ENCODE measurements at regions not wholly inside any gene's neighbourhood (a gene's known extent, or its start where the extent isn't known, plus 50 kb on each side); places are given as distances from the start of the nearest gene placed in this dataset.
"Not testable (repeated sequence)": the region's sequence is repeated elsewhere in the genome, so short reads cannot be mapped to it uniquely, and the experiment has no call there.

DNA sequence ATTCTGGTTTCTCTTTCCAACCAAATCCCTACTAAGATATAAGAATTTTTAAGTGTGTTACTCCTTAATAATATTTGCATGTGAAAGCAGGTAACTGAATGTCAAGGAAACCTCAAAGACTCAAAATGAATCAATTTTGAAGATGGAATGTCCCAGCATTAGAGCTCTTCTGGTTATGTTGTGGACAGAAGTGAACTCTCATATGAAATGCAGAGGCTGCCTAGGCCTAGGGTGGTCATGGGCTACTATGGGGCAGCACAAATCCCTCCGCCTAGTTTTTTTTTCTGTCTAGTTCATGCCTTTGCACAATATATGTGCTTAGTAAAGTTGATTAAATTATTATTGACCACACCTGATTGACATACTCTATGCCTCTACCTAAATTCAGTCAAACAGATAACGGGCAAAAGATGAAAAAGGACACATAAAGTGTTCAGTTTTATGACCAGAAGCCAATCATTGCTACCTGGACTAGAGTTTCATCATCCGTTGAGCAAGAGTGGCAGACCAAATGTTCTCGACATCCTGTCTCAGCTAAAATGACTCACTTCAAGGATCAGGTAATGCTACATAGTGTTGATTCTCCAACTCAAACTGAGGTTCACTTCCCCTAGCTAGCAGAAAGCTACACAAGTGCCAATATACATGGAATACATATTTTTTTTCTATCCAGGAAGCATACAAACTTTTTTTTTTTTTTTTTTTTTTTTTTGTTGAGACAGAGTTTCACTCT lies 1211.4 kb downstream of the VRK1 start:
- Histone ChIP-seq H3K27ac (ENCODE audit: poor library complexity, severe bottlenecking) (peak overlapping the region; percentile 12), H3K36me3 (ENCODE audit: low read depth) (no peaks in the 10 kb centered on the region), H3K4me1 (ENCODE audit: insufficient read depth, poor library complexity, severe bottlenecking) (peaks cover 13% of the 10 kb centered on the region), H3K27me3 (ENCODE audit: insufficient read depth, poor library complexity, severe bottlenecking) (no peaks in the 10 kb centered on the region), H3K4me3 (ENCODE audit: severe bottlenecking) (no peak overlapping the region), H3K9me3 (ENCODE audit: severe bottlenecking) (no peaks in the 10 kb centered on the region)
- no peak for DNase-seq (ENCODE audit: low spot score)
- TF ChIP-seq, protein P1, sequence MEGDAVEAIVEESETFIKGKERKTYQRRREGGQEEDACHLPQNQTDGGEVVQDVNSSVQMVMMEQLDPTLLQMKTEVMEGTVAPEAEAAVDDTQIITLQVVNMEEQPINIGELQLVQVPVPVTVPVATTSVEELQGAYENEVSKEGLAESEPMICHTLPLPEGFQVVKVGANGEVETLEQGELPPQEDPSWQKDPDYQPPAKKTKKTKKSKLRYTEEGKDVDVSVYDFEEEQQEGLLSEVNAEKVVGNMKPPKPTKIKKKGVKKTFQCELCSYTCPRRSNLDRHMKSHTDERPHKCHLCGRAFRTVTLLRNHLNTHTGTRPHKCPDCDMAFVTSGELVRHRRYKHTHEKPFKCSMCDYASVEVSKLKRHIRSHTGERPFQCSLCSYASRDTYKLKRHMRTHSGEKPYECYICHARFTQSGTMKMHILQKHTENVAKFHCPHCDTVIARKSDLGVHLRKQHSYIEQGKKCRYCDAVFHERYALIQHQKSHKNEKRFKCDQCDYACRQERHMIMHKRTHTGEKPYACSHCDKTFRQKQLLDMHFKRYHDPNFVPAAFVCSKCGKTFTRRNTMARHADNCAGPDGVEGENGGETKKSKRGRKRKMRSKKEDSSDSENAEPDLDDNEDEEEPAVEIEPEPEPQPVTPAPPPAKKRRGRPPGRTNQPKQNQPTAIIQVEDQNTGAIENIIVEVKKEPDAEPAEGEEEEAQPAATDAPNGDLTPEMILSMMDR (IDR thresholded peaks at IDR 0.05; ENCODE audit: poor library complexity, severe bottlenecking): no peak
- ATAC-seq (ENCODE audit: low read depth): peak; percentile 97

DNA sequence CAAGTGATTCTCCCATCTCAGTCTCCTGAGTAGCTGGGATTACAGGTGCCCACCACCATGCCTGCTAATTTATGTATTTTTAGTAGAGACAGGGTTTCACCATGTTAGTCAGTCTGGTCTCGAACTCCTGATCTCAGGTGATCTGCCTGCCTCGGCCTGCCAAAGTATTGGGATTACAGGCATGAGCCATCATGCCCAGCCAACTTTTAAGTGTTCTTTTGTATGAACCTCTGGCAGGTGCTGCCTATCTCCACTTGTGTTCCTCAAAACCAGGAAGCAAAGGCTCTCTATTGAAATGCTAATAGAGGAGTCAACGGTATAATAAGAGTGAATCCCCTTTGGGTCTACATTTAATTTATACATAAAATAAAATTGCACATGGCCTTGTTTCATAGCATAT lies 1212.0 kb downstream of the VRK1 start:
- Histone ChIP-seq H3K27ac (ENCODE audit: poor library complexity, severe bottlenecking) (peak overlapping the region; percentile 12), H3K4me1 (ENCODE audit: insufficient read depth, poor library complexity, severe bottlenecking) (peaks cover 13% of the 10 kb centered on the region)
- H3K36me3 ChIP-seq (ENCODE audit: low read depth); H3K4me3 ChIP-seq (ENCODE audit: severe bottlenecking); H3K27me3 ChIP-seq (ENCODE audit: insufficient read depth, poor library complexity, severe bottlenecking); DNase-seq (ENCODE audit: low spot score); H3K9me3 ChIP-seq (ENCODE audit: severe bottlenecking): not testable (repeated sequence)
- peak; percentile 38; the same call in 1 of the 3 replicates for ATAC-seq (ENCODE audit: low read depth)

DNA sequence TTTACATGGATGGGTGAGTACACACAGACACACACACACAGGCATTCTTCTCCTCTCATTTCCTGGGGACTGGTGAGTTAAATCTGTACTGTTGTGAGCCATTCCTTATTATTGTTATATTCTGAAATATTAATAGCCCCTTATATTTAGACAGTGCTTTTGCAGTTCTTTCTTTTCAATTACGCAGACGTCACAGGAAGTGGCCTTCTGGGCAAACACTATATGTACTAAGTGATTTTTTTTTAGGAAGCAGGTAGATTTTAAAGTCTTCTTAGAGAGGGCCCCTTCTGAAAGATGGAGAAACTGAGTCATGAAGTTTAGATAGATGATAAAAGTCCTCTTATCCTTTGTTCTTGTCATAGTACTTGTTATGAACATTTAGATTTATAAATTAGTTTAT lies 1213.6 kb downstream of the VRK1 start:
- TF ChIP-seq, protein P1 (IDR thresholded peaks at IDR 0.05; ENCODE audit: poor library complexity, severe bottlenecking): no peak
- ATAC-seq (ENCODE audit: low read depth) (no peak), DNase-seq (ENCODE audit: low spot score) (no peak)
- H3K4me3 ChIP-seq (ENCODE audit: severe bottlenecking): no peak overlapping the region
- peaks cover 13% of the 10 kb centered on the region for H3K4me1 ChIP-seq (ENCODE audit: insufficient read depth, poor library complexity, severe bottlenecking)
- no peaks in the 10 kb centered on the region for H3K9me3 ChIP-seq (ENCODE audit: severe bottlenecking)
- no peaks in the 10 kb centered on the region for H3K27me3 ChIP-seq (ENCODE audit: insufficient read depth, poor library complexity, severe bottlenecking)
- no peaks in the 10 kb centered on the region for H3K36me3 ChIP-seq (ENCODE audit: low read depth)
- H3K27ac ChIP-seq (ENCODE audit: poor library complexity, severe bottlenecking): no peak overlapping the region

DNA sequence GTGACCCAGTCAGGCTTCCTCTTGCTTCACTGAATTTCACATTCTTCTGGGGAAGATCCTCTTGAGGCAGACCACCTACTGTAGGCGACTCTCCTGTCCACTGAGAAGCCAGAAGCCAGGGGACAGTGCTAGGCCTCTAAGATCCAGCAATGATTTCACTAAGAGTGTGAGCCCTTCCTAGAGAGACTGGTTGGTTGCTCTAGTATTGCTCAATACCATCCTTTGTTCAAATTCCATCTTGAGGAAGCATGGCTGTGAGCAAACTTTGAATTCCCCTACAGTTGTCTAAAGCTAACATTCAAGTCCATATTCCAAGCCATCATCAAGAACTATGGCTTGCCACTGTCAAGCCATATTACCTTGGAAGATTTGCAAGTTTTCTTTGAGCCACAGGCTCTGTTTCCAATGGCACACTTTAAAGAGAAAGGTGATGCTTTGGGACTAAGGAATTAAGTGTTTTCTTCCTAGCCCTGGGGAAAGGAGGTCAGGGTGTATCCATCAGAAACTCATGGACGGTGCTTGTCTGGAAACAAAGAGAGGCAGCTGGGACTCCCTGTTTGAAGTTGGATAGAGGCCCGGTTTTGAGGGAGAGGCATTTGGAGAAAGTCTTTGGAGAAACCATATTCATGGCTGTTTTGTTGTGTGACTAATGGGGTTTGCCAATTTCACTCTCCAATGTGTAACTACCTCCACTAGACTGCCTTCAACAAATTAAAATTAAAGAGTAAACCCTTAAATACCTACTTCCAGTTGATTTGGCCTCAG lies 1217.9 kb downstream of the VRK1 start:
- Histone ChIP-seq H3K4me1 (ENCODE audit: insufficient read depth, poor library complexity, severe bottlenecking) (no peaks in the 10 kb centered on the region), H3K27ac (ENCODE audit: poor library complexity, severe bottlenecking) (no peak overlapping the region), H3K9me3 (ENCODE audit: severe bottlenecking) (no peaks in the 10 kb centered on the region), H3K36me3 (ENCODE audit: low read depth) (no peaks in the 10 kb centered on the region), H3K4me3 (ENCODE audit: severe bottlenecking) (no peak overlapping the region), H3K27me3 (ENCODE audit: insufficient read depth, poor library complexity, severe bottlenecking) (no peaks in the 10 kb centered on the region)
- TF ChIP-seq, protein P1 (IDR thresholded peaks at IDR 0.05; ENCODE audit: poor library complexity, severe bottlenecking): no peak
- ATAC-seq (ENCODE audit: low read depth): no peak
- no peak for DNase-seq (ENCODE audit: low spot score)

DNA sequence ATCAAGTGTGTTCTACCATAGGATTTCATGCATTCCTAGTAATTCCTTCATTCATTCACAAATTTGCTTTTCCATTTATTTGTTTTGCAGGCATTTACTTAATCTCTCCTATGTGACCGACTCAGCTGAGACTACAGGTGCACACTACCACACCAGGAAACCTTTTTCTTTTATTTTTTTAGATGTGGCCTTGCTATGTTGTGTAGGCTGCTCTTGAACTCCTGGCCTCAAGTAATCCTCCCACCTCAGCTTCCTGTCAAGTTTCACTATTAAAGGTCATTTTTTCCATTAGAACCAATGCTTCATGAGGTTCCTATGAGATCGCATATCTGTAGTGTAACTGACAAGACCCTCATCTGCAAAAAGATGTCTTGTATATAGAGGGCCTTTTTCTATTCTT lies 1218.7 kb downstream of the VRK1 start:
- H3K36me3 ChIP-seq (ENCODE audit: low read depth): no peaks in the 10 kb centered on the region
- DNase-seq (ENCODE audit: low spot score): no peak
- TF ChIP-seq, protein P1 (IDR thresholded peaks at IDR 0.05; ENCODE audit: poor library complexity, severe bottlenecking): no peak
- no peaks in the 10 kb centered on the region for H3K27me3 ChIP-seq (ENCODE audit: insufficient read depth, poor library complexity, severe bottlenecking)
- H3K27ac ChIP-seq (ENCODE audit: poor library complexity, severe bottlenecking): no peak overlapping the region
- H3K4me1 ChIP-seq (ENCODE audit: insufficient read depth, poor library complexity, severe bottlenecking): no peaks in the 10 kb centered on the region
- H3K4me3 ChIP-seq (ENCODE audit: severe bottlenecking): no peak overlapping the region
- no peak for ATAC-seq (ENCODE audit: low read depth)
- no peaks in the 10 kb centered on the region for H3K9me3 ChIP-seq (ENCODE audit: severe bottlenecking)

Data from RWPE2 (cell line).